HepG2 (cell line): ENCODE measurements at regions not wholly inside any gene's neighbourhood (a gene's known extent, or its start where the extent isn't known, plus 50 kb on each side); places are given as distances from the start of the nearest gene placed in this dataset.

Experiments used
- ATAC-seq: fragments of 200-7000 bp; cut with Tn5 transposase; 3 replicates; pipeline ENCODE4 v1.9.1; 2020; ENCODE audit warnings: mild to moderate bottlenecking, moderate library complexity
- BruUV-seq: library from RNA; stranded (reverse); fragments of 400-500 nt; replicated peaks from 2 replicates; lab custom pipeline; 2021; lab: Mats Ljungman, UMichigan
- CTCF ChIA-PET: fragments of 300-600 bp; formaldehyde crosslinking; extraction: SDS; loops from one replicate; lab custom pipeline; 2021; ENCODE audit warnings: low total read pairs, inconsistent platforms, low intra/inter-chr PET ratio; lab: Yijun Ruan, JAX
- POLR2A ChIA-PET: fragments of 350-600 bp; sonication (Branson Sonifier 250); formaldehyde crosslinking; loops from one replicate; lab custom pipeline; 2020; ENCODE audit warnings: antibody characterized with exemption, inconsistent platforms; lab: Yijun Ruan, JAX
- DNase-seq: peaks from one replicate; pipeline ENCODE4 v3.0.0-alpha.2; 2015; ENCODE audit warnings: low spot score
- FAIRE-seq: peaks from 3 replicates; lab custom pipeline; 2011; peaks lifted over from hg19 to GRCh38; lab: Jason Lieb, UNC
- H2AFZ ChIP-seq: one replicate; pipeline ENCODE4 v1.6.1; 2011; ENCODE audit warnings: low read length, inconsistent platforms
- H3K27ac ChIP-seq: fragments of 300-600 bp; 3 replicates; pipeline ENCODE4 v1.8.0; 2011; ENCODE audit warnings: mixed run types, mild to moderate bottlenecking, mixed read lengths, low read length, inconsistent platforms; ENCODE audit not compliant: insufficient read depth; ENCODE audit errors: extremely low read length
- H3K27me3 ChIP-seq, 2 experiments: fragments of 200-600 bp in 1 of 2; 2 replicates in 1 of 2; 3 replicates in 1 of 2; pipeline versions ENCODE4 v1.6.0 to v1.8.0; 2011; ENCODE audit warnings: low read length in 2 of 2, mild to moderate bottlenecking in 2 of 2, moderate library complexity in 2 of 2, inconsistent platforms in 1 of 2; ENCODE audit not compliant: insufficient read depth in 2 of 2, control insufficient read depth in 1 of 2
- H3K36me3 ChIP-seq, 2 experiments: fragments of 200-600 bp in 1 of 2; replicated peaks in 1 of 2; 2 replicates in 1 of 2; 3 replicates in 1 of 2; pipeline versions ENCODE4 v1.5.1 to v1.8.0; 2011; ENCODE audit warnings: low read length in 2 of 2, inconsistent platforms in 1 of 2; ENCODE audit not compliant: insufficient read depth in 2 of 2, control insufficient read depth in 1 of 2
- H3K4me1 ChIP-seq: 2 replicates; pipeline ENCODE4 v1.5.1; 2012; ENCODE audit warnings: low read length, inconsistent platforms; ENCODE audit not compliant: insufficient read depth
- H3K4me2 ChIP-seq: 2 replicates; pipeline ENCODE4 v1.6.0; 2011; ENCODE audit warnings: low read depth, low read length, inconsistent platforms
- H3K4me3 ChIP-seq, 3 experiments: fragments of 200-600 bp in 1 of 3; sonication (generic), shearing (Covaris generic) in 1 of 3; replicated peaks in 1 of 3; 2 replicates each; pipeline ENCODE4 v1.5.1; 2011 to 2016; ENCODE audit warnings: low read length in 3 of 3, inconsistent platforms in 2 of 3, low read depth in 2 of 3, mild to moderate bottlenecking in 2 of 3, control low read depth in 1 of 3, mixed read lengths in 1 of 3; ENCODE audit not compliant: insufficient read depth in 1 of 3
- H3K79me2 ChIP-seq: one replicate; pipeline ENCODE4 v1.6.1; 2011; ENCODE audit warnings: low read length, inconsistent platforms; ENCODE audit not compliant: insufficient read depth
- H3K9ac ChIP-seq: 2 replicates; pipeline ENCODE4 v1.6.0; 2011; ENCODE audit warnings: mild to moderate bottlenecking, low read depth, low read length, inconsistent platforms; ENCODE audit not compliant: insufficient read depth
- H3K9me3 ChIP-seq: 2 replicates; pipeline ENCODE4 v1.5.1; 2012; ENCODE audit warnings: mild to moderate bottlenecking, low read length
- H4K20me1 ChIP-seq: 2 replicates; pipeline ENCODE4 v1.6.0; 2011; ENCODE audit warnings: inconsistent platforms, mild to moderate bottlenecking, low read length, moderate library complexity; ENCODE audit not compliant: insufficient read depth
- MAF1 ChIP-seq: sonication (generic); formaldehyde crosslinking; IDR thresholded peaks from 2 replicates; pipeline ENCODE4 v1.5.0; 2020; ENCODE audit warnings: missing genetic modification reagents, borderline replicate concordance
- ZFP36 ChIP-seq: fragments of 150-350 bp; IDR thresholded peaks from 2 replicates; pipeline ENCODE4 v1.6.1; 2018; ENCODE audit warnings: borderline replicate concordance, low read length, low read depth; ENCODE audit not compliant: partially characterized antibody
- ZNF44 ChIP-seq: sonication (generic); formaldehyde crosslinking; IDR thresholded peaks from 2 replicates; pipeline ENCODE4 v1.5.1; 2020; ENCODE audit warnings: mild to moderate bottlenecking, missing genetic modification reagents
- ZNF569 ChIP-seq: sonication (generic); formaldehyde crosslinking; IDR thresholded peaks from 2 replicates; pipeline ENCODE4 v1.5.0; 2020; ENCODE audit warnings: mild to moderate bottlenecking, missing genetic modification reagents, moderate library complexity, borderline replicate concordance
- ZNF678 ChIP-seq: sonication (generic); formaldehyde crosslinking; IDR thresholded peaks from 2 replicates; pipeline ENCODE4 v1.4.0; 2020; ENCODE audit warnings: mild to moderate bottlenecking, missing genetic modification reagents
- WGBS: methylation state at CpG from one replicate; pipeline ENCODE4 v1.1.6; 2017; ENCODE audit warnings: low lambda C conversion rate; 5-methylcytosine and 5-hydroxymethylcytosine counted together
- in situ Hi-C: cut with HindIII; loops from 2 replicates; pipeline ENCODE4 v1.10.0; 2017; ENCODE audit warnings: low pct_unique_long_range_greater_than_20kb; ENCODE audit not compliant: extremely low pct_ligation_motif_present
- intact Hi-C: fragments of 100-400 bp; cut with micrococcal nuclease; formaldehyde crosslinking; loops from one replicate; pipeline ENCODE4 v1.10.0; 2022; ENCODE audit not compliant: unreplicated experiment
- TF ChIP-seq, protein P1 (sequence below): sonication (generic); formaldehyde crosslinking; conservative IDR thresholded peaks from 2 replicates; pipeline ENCODE4 v1.8.1; 2023; ENCODE audit warnings: missing genetic modification reagents
- TF ChIP-seq, protein P2 (sequence below): sonication (generic); formaldehyde crosslinking; IDR thresholded peaks from 2 replicates; pipeline ENCODE4 v1.5.1; 2020; ENCODE audit warnings: missing genetic modification reagents, mild to moderate bottlenecking, borderline replicate concordance

DNA sequence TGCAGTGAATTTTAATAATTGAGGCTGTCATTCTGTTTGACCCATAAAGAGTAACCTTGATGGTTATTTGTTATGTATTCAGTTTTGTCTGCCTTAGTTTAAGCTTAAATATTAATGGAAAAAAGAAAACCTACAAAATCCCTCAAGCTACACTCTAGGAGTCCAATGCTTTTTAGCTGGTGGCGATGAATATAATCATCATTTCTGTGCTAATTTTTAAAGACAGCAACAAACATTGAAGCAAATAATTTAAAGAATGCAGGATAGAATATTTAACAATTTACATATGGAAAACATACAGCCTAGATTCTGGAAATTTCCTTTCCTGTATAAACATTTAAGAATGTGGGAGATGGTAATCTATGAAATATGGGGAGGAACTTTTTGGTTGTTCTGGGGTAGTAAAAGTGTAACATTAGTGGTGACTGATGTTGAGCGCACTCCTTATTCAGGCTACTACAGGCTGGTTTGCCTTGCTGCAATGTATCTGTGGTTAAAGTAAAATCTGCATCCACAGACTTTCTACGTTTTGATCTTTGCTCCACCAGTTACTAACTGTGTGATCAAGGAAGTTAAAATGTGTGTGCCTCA, 287.9 kb upstream of the DEFB112 start:
- CTCF ChIA-PET: no interaction called here
- no TSS peak for BruUV-seq

DNA sequence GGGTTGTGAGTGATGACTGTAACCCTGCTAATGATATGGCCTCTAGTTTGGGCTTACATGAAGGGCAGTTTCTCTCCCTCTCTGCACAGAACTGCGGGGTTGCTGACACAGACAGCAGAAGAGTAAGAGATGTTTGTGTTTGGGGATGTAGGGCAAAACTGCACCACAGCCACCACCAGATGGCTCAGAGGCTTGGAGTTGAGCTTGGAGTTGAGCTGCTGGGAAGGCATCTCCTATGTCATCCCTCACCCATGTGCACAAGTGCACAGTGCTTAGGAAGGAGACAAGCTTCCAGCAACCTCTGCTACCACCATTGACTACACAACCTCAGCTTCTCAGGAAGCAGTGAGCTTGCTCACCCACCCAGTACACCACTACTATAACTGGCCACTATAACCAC, 303.9 kb upstream of the DEFB112 start:
- H3K4me3 ChIP-seq: no peak overlapping the region
- H3K27ac ChIP-seq: no peak overlapping the region
- FAIRE-seq: no peak
- H3K27me3 ChIP-seq: no peaks in the 10 kb centered on the region
- in situ Hi-C loops: no loop called here
- no peaks in the 10 kb centered on the region for H3K79me2 ChIP-seq
- TF ChIP-seq, protein P1, sequence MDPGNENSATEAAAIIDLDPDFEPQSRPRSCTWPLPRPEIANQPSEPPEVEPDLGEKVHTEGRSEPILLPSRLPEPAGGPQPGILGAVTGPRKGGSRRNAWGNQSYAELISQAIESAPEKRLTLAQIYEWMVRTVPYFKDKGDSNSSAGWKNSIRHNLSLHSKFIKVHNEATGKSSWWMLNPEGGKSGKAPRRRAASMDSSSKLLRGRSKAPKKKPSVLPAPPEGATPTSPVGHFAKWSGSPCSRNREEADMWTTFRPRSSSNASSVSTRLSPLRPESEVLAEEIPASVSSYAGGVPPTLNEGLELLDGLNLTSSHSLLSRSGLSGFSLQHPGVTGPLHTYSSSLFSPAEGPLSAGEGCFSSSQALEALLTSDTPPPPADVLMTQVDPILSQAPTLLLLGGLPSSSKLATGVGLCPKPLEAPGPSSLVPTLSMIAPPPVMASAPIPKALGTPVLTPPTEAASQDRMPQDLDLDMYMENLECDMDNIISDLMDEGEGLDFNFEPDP (CRISPR knock-in tag): 0 out of 2 replicates have a peak, but pooled peaks have one; percentile 79
- no peak for TF ChIP-seq ZNF569 (CRISPR knock-in tag)
- TF ChIP-seq, all 625 proteins: peak for 1
- intact Hi-C loops: no loop called here
- Histone ChIP-seq H4K20me1 (no peaks in the 10 kb centered on the region), H3K4me2 (no peak overlapping the region), H3K9ac (no peak overlapping the region), H3K4me1 (no peaks in the 10 kb centered on the region), H3K36me3 (no peaks in the 10 kb centered on the region), H2AFZ (no peak overlapping the region), H3K9me3 (no peaks in the 10 kb centered on the region)
- POLR2A ChIA-PET: no interaction called here
- WGBS: 0% methylated on average over 1 of the region's 1 CpG
- BruUV-seq: no TSS peak
- ATAC-seq: peak; percentile 77
- DNase-seq: no peak
- CTCF ChIA-PET: no interaction called here

More for the DNA sequence above, 287.9 kb upstream of the DEFB112 start:
- H3K4me3 ChIP-seq: no peak overlapping the region
- DNase-seq (no peak), FAIRE-seq (no peak), ATAC-seq (no peak)
- H3K36me3 ChIP-seq: no peaks in the 10 kb centered on the region
- no peak overlapping the region for H3K4me2 ChIP-seq
- TF ChIP-seq, protein P2, sequence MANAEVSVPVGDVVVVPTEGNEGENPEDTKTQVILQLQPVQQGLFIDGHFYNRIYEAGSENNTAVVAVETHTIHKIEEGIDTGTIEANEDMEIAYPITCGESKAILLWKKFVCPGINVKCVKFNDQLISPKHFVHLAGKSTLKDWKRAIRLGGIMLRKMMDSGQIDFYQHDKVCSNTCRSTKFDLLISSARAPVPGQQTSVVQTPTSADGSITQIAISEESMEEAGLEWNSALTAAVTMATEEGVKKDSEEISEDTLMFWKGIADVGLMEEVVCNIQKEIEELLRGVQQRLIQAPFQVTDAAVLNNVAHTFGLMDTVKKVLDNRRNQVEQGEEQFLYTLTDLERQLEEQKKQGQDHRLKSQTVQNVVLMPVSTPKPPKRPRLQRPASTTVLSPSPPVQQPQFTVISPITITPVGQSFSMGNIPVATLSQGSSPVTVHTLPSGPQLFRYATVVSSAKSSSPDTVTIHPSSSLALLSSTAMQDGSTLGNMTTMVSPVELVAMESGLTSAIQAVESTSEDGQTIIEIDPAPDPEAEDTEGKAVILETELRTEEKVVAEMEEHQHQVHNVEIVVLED (CRISPR knock-in tag): no peak
- TF ChIP-seq MAF1 (no peak), ZNF44 (CRISPR knock-in tag) (no peak), ZNF678 (CRISPR knock-in tag) (no peak), ZFP36 (no peak)
- intact Hi-C loops (no loop called here), in situ Hi-C loops (no loop called here)
- no peaks in the 10 kb centered on the region for H3K9me3 ChIP-seq
- no peaks in the 10 kb centered on the region for H3K4me1 ChIP-seq
- POLR2A ChIA-PET: no interaction called here
- H4K20me1 ChIP-seq: no peaks in the 10 kb centered on the region
- 42% methylated on average over 3 of the region's 3 CpGs for WGBS
- H2AFZ ChIP-seq: no peak overlapping the region
- H3K9ac ChIP-seq: no peak overlapping the region
- no peaks in the 10 kb centered on the region for H3K79me2 ChIP-seq
- no peak overlapping the region for H3K27ac ChIP-seq
- no peaks in the 10 kb centered on the region for H3K27me3 ChIP-seq
